Fibroblast of villous mesenchyme (primary cell): ENCODE measurements at regions not wholly inside any gene's neighbourhood (a gene's known extent, or its start where the extent isn't known, plus 50 kb on each side); places are given as distances from the start of the nearest gene placed in this dataset.
A peak's percentile ranks its signal among the peaks of the same experiment; 100 is the strongest.

Source experiments
- DNase-seq: peaks from one replicate; pipeline ENCODE4 v3.0.0-alpha.2; 2010; ENCODE audit warnings: low read depth
- H3K4me3 ChIP-seq: 2 replicates; pipeline ENCODE4 v1.5.1; 2011; ENCODE audit warnings: low read depth, mild to moderate bottlenecking, low read length
- CTCF ChIP-seq: IDR thresholded peaks from 2 replicates; pipeline ENCODE4 v1.5.1; 2012; ENCODE audit warnings: low read depth, mild to moderate bottlenecking, low read length; ENCODE audit not compliant: insufficient read depth

GRCh38 chr6:153215242-153215641, 84.2 kb upstream of the RGS17 start:
- peak; percentile 24 for TF ChIP-seq CTCF
- peak; percentile 56 for DNase-seq
- H3K4me3 ChIP-seq: no peak overlapping the region

GRCh38 chr6:153214436-153214835, 83.4 kb upstream of the RGS17 start:
- no peak overlapping the region for H3K4me3 ChIP-seq
- peak; percentile 35 for DNase-seq
- no peak for TF ChIP-seq CTCF

- H3K4me3 ChIP-seq: no peak overlapping the region
- no peak for TF ChIP-seq CTCF
- peak; percentile 65 for DNase-seq
Measured at GRCh38 chr6:153210083-153210482, 79.0 kb upstream of the RGS17 start.

- DNase-seq: no peak
- H3K4me3 ChIP-seq: no peak overlapping the region
- no peak for TF ChIP-seq CTCF
Measured at GRCh38 chr6:153208706-153209105, 77.6 kb upstream of the RGS17 start.

- TF ChIP-seq CTCF: no peak
- no peak overlapping the region for H3K4me3 ChIP-seq
- no peak for DNase-seq
Measured at GRCh38 chr6:153207617-153208016, 76.5 kb upstream of the RGS17 start.

GRCh38 chr6:153207006-153207405, 75.9 kb upstream of the RGS17 start:
- no peak for TF ChIP-seq CTCF
- no peak for DNase-seq
- no peak overlapping the region for H3K4me3 ChIP-seq

GRCh38 chr6:153192943-153193885, 62.1 kb upstream of the RGS17 start:
- no peak for TF ChIP-seq CTCF
- H3K4me3 ChIP-seq: no peak overlapping the region
- DNase-seq: no peak
